Loucy (cell line): ENCODE measurements at regions not wholly inside any gene's neighbourhood (a gene's known extent, or its start where the extent isn't known, plus 50 kb on each side); places are given as distances from the start of the nearest gene placed in this dataset.

Experiments
- H2AFZ ChIP-seq: fragments of 200-600 bp; sonication (generic); 2 replicates; pipeline ENCODE4 v1.6.0; 2016; ENCODE audit warnings: antibody characterized with exemption, mild to moderate bottlenecking, low read length, moderate library complexity
- H3F3A ChIP-seq: fragments of 200-600 bp; 2 replicates; pipeline ENCODE4 v1.6.0; 2016; ENCODE audit warnings: antibody characterized with exemption, low read depth, mild to moderate bottlenecking
- H3K27me3 ChIP-seq: fragments of 200-600 bp; sonication (generic); 2 replicates; pipeline ENCODE4 v1.6.1; 2014; ENCODE audit warnings: low read length, mild to moderate bottlenecking; ENCODE audit not compliant: insufficient read depth, poor library complexity, severe bottlenecking
- H3K36me3 ChIP-seq: fragments of 200-600 bp; sonication (generic); 2 replicates; pipeline ENCODE4 v1.6.1; 2016; ENCODE audit warnings: low read length; ENCODE audit not compliant: insufficient read depth
- H3K4me1 ChIP-seq: fragments of 200-600 bp; sonication (generic); 2 replicates; pipeline ENCODE4 v1.5.1; 2014; ENCODE audit warnings: low read length, mild to moderate bottlenecking; ENCODE audit not compliant: insufficient read depth, poor library complexity, severe bottlenecking
- H3K4me2 ChIP-seq: fragments of 200-600 bp; sonication (generic); 2 replicates; pipeline ENCODE4 v1.6.0; 2014; ENCODE audit warnings: antibody characterized with exemption, low read length, low read depth, mild to moderate bottlenecking; ENCODE audit not compliant: poor library complexity, severe bottlenecking
- H3K4me3 ChIP-seq: fragments of 200-600 bp; sonication (generic); 2 replicates; pipeline ENCODE4 v1.5.1; 2014; ENCODE audit warnings: low read length, mild to moderate bottlenecking, mixed read lengths; ENCODE audit not compliant: poor library complexity, severe bottlenecking
- H3K79me2 ChIP-seq: fragments of 200-600 bp; sonication (generic); 2 replicates; pipeline ENCODE4 v1.6.1; 2014; ENCODE audit warnings: low read length; ENCODE audit not compliant: insufficient read depth
- H3K9ac ChIP-seq: fragments of 200-600 bp; sonication (generic); 2 replicates; pipeline ENCODE4 v1.6.0; 2014; ENCODE audit warnings: mild to moderate bottlenecking, low read depth, low read length, moderate library complexity; ENCODE audit not compliant: poor library complexity, severe bottlenecking
- H3K9me2 ChIP-seq: fragments of 200-600 bp; sonication (generic); replicated peaks from 2 replicates; pipeline ENCODE4 v1.6.1; 2016; ENCODE audit warnings: low read depth, low read length, mixed read lengths
- H3K9me3 ChIP-seq: fragments of 200-600 bp; sonication (generic); 2 replicates; pipeline ENCODE4 v1.6.1; 2014; ENCODE audit warnings: mild to moderate bottlenecking, antibody characterized with exemption, low read length, low read depth; ENCODE audit not compliant: insufficient read depth
- H4K20me1 ChIP-seq: fragments of 200-600 bp; sonication (generic); 2 replicates; pipeline ENCODE4 v1.6.0; 2014; ENCODE audit warnings: antibody characterized with exemption, low read length, mild to moderate bottlenecking; ENCODE audit not compliant: insufficient read depth, poor library complexity, severe bottlenecking
- EZH2phosphoT487 ChIP-seq: fragments of 200-600 bp; IDR thresholded peaks from 2 replicates; pipeline ENCODE4 v1.6.1; 2018; ENCODE audit warnings: antibody characterized with exemption, mild to moderate bottlenecking, moderate library complexity, borderline replicate concordance
- TF ChIP-seq, protein P1 (sequence below): fragments of 200-600 bp; sonication (generic); conservative IDR thresholded peaks from 2 replicates; pipeline ENCODE4 v1.5.1; 2014; ENCODE audit warnings: mild to moderate bottlenecking, antibody characterized with exemption, low read length

GRCh38 chr3:72694398-72694797 lies 153.8 kb downstream of the SHQ1 start:
- H3K9me2 ChIP-seq, result no peaks in the 10 kb centered on the region
- no peak overlapping the region for H2AFZ ChIP-seq
- peaks cover 6% of the 10 kb centered on the region for H3K4me1 ChIP-seq
- TF ChIP-seq, protein P1, sequence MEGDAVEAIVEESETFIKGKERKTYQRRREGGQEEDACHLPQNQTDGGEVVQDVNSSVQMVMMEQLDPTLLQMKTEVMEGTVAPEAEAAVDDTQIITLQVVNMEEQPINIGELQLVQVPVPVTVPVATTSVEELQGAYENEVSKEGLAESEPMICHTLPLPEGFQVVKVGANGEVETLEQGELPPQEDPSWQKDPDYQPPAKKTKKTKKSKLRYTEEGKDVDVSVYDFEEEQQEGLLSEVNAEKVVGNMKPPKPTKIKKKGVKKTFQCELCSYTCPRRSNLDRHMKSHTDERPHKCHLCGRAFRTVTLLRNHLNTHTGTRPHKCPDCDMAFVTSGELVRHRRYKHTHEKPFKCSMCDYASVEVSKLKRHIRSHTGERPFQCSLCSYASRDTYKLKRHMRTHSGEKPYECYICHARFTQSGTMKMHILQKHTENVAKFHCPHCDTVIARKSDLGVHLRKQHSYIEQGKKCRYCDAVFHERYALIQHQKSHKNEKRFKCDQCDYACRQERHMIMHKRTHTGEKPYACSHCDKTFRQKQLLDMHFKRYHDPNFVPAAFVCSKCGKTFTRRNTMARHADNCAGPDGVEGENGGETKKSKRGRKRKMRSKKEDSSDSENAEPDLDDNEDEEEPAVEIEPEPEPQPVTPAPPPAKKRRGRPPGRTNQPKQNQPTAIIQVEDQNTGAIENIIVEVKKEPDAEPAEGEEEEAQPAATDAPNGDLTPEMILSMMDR, result no peak
- no peak for TF ChIP-seq EZH2phosphoT487
- H3K4me2 ChIP-seq, result no peak overlapping the region
- H3K4me3 ChIP-seq, result no peak overlapping the region
- H3K36me3 ChIP-seq, result no peaks in the 10 kb centered on the region
- no peaks in the 10 kb centered on the region for H3F3A ChIP-seq
- H3K79me2 ChIP-seq, result no peaks in the 10 kb centered on the region
- no peaks in the 10 kb centered on the region for H3K27me3 ChIP-seq
- H3K9me3 ChIP-seq, result no peaks in the 10 kb centered on the region
- H3K9ac ChIP-seq, result no peak overlapping the region
- H4K20me1 ChIP-seq, result no peaks in the 10 kb centered on the region

GRCh38 chr3:72692990-72693389 lies 155.3 kb downstream of the SHQ1 start:
- TF ChIP-seq, protein P1, result no peak
- TF ChIP-seq EZH2phosphoT487, result no peak
- Histone ChIP-seq H2AFZ (no peak overlapping the region), H3K4me1 (no peaks in the 10 kb centered on the region), H4K20me1 (no peaks in the 10 kb centered on the region), H3K27me3 (no peaks in the 10 kb centered on the region), H3K79me2 (no peaks in the 10 kb centered on the region), H3K4me3 (no peak overlapping the region), H3K4me2 (no peak overlapping the region), H3K36me3 (no peaks in the 10 kb centered on the region), H3K9me3 (no peaks in the 10 kb centered on the region), H3K9ac (no peak overlapping the region), H3F3A (no peaks in the 10 kb centered on the region), H3K9me2 (no peaks in the 10 kb centered on the region)

GRCh38 chr3:72690629-72691028 lies 157.6 kb downstream of the SHQ1 start:
- H3F3A ChIP-seq, result no peaks in the 10 kb centered on the region
- H3K4me3 ChIP-seq, result no peak overlapping the region
- no peak overlapping the region for H3K9ac ChIP-seq
- no peaks in the 10 kb centered on the region for H3K27me3 ChIP-seq
- no peaks in the 10 kb centered on the region for H3K79me2 ChIP-seq
- no peak for TF ChIP-seq EZH2phosphoT487
- TF ChIP-seq, protein P1, result no peak
- no peaks in the 10 kb centered on the region for H3K9me3 ChIP-seq
- H3K4me2 ChIP-seq, result no peak overlapping the region
- no peaks in the 10 kb centered on the region for H4K20me1 ChIP-seq
- no peak overlapping the region for H2AFZ ChIP-seq
- H3K9me2 ChIP-seq, result no peaks in the 10 kb centered on the region
- H3K4me1 ChIP-seq, result no peaks in the 10 kb centered on the region
- no peaks in the 10 kb centered on the region for H3K36me3 ChIP-seq
